ENCODE measurements at regions not wholly inside any gene's neighbourhood (a gene's known extent, or its start where the extent isn't known, plus 50 kb on each side); places are given as distances from the start of the nearest gene placed in this dataset.

DNA sequence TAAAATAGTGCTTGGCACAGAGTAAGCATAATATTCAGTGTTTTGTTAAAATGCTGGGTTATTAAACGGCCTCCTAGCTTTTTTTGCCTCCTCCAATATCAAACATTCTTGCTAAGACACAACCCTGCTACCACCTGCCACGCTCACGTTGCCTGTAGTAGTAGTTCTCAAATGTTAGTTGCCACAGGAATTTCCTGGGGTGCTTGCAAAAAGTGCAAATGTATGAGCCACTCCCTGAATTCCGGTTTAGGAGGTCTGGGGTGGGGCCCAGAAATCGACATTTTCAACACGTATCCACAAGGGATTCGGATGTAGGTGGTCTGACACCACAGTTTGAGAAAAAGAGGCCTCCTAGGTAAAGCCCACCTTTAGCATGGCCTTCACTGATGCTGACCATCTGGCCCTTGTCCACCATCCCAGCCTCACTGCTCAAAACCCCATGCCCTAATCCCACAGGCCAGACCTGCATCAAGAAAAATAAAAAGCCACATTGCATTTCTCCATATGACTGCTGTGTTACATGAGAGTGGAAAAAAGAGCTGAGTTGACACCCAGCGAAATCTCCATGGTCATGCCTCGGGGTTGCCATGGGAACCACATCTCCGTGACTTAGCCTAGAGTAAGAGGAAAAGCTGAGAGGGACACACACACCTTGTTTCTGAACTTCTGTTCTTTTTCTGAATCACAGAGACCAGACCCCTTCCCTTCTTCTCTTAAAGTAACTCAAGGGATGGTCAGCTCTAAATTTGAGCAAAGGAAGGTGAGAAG lies 116.4 kb upstream of the HES1 start:
- TF ChIP-seq POLR2A (IDR thresholded peaks at IDR 0.05), result no peak
- TF ChIP-seq, protein P1, sequence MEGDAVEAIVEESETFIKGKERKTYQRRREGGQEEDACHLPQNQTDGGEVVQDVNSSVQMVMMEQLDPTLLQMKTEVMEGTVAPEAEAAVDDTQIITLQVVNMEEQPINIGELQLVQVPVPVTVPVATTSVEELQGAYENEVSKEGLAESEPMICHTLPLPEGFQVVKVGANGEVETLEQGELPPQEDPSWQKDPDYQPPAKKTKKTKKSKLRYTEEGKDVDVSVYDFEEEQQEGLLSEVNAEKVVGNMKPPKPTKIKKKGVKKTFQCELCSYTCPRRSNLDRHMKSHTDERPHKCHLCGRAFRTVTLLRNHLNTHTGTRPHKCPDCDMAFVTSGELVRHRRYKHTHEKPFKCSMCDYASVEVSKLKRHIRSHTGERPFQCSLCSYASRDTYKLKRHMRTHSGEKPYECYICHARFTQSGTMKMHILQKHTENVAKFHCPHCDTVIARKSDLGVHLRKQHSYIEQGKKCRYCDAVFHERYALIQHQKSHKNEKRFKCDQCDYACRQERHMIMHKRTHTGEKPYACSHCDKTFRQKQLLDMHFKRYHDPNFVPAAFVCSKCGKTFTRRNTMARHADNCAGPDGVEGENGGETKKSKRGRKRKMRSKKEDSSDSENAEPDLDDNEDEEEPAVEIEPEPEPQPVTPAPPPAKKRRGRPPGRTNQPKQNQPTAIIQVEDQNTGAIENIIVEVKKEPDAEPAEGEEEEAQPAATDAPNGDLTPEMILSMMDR (IDR thresholded peaks at IDR 0.05), result no peak
